ENCODE measurements at regions not wholly inside any gene's neighbourhood (a gene's known extent, or its start where the extent isn't known, plus 50 kb on each side); places are given as distances from the start of the nearest gene placed in this dataset.
"Not testable (repeated sequence)": the region's sequence is repeated elsewhere in the genome, so short reads cannot be mapped to it uniquely, and the experiment has no call there.

- Histone ChIP-seq H3K36me3 (no peaks in the 10 kb centered on the region), H3K9me3 (no peaks in the 10 kb centered on the region), H3K27me3 (ENCODE audit: low read depth) (peaks cover 16% of the 10 kb centered on the region), H3K4me1 (no peaks in the 10 kb centered on the region), H3K4me3 (no peak overlapping the region), H3K27ac (no peak overlapping the region)
- ATAC-seq (no peak), DNase-seq (no peak)
- TF ChIP-seq, protein P1, sequence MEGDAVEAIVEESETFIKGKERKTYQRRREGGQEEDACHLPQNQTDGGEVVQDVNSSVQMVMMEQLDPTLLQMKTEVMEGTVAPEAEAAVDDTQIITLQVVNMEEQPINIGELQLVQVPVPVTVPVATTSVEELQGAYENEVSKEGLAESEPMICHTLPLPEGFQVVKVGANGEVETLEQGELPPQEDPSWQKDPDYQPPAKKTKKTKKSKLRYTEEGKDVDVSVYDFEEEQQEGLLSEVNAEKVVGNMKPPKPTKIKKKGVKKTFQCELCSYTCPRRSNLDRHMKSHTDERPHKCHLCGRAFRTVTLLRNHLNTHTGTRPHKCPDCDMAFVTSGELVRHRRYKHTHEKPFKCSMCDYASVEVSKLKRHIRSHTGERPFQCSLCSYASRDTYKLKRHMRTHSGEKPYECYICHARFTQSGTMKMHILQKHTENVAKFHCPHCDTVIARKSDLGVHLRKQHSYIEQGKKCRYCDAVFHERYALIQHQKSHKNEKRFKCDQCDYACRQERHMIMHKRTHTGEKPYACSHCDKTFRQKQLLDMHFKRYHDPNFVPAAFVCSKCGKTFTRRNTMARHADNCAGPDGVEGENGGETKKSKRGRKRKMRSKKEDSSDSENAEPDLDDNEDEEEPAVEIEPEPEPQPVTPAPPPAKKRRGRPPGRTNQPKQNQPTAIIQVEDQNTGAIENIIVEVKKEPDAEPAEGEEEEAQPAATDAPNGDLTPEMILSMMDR (IDR thresholded peaks at IDR 0.05): no peak
- intact Hi-C loops (cut with DNase I): no loop called here
Measured at GRCh38 chr14:106067935-106068334, 541.6 kb downstream of the TMEM121 start.

DNA sequence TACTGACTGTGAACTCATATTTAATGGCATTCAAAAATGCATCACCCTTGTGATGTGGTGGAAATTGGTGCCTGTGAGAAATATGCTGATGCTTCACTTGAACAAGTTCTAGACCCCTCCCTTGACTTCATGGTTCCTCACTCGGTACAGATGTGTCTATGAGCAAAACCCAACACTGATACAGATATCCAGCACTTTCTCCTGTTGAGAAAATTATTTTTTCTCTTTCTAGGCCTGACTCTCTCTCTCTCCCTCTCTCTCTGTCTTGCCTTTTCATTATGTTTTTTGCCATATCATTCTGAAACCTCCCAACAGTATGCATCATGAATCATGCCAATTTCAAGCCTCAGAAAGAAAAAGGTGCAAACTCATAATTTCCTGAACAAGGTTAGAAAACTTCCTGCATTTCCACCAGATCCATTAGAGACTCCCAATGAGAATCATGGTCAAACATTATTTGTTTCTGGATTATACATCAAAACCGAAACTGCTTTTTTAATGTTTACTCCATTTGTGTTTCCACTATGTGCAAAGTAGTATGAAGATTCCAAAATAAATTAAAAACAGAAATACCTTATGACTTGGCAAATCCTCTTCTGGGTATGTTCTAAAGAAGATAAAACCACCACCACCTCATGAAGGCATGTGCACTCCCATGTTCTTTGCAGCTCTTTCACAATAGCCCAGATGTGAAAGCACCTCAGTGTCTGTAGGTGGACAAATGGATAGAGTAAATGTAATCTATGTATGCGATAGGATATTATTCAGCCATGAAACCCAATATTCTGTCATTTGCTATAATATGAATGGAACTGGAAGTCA lies 543.6 kb downstream of the TMEM121 start:
- Histone ChIP-seq H3K27ac (no peak overlapping the region), H3K9me3 (no peaks in the 10 kb centered on the region), H3K36me3 (no peaks in the 10 kb centered on the region), H3K4me1 (no peaks in the 10 kb centered on the region), H3K27me3 (ENCODE audit: low read depth) (peaks cover 3% of the 10 kb centered on the region), H3K4me3 (no peak overlapping the region)
- TF ChIP-seq, protein P1 (IDR thresholded peaks at IDR 0.05): no peak
- no peak for ATAC-seq
- intact Hi-C loops (cut with DNase I): no loop called here
- DNase-seq: no peak

DNA sequence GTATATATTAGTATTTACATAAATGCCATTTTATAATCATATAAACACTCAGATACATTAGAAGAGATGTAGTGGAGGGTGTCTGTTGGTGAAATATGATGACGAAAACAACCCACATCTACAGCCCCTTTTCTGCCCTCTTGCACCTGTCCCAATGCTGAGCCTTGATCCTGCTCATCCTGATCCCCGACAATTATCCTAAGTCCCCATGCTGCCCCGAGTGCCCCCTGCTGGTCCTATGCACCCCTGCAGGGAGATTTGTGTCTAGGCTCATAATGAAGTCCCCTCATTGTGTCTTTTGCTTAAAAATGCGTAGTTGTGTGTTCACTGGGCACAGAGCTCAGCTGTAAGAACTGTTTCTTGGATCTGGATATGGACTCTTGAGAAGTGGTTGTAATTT lies 554.5 kb downstream of the TMEM121 start:
- ATAC-seq: no peak
- Histone ChIP-seq H3K4me1 (no peaks in the 10 kb centered on the region), H3K27ac (no peak overlapping the region), H3K4me3 (no peak overlapping the region), H3K36me3 (no peaks in the 10 kb centered on the region), H3K27me3 (ENCODE audit: low read depth) (no peaks in the 10 kb centered on the region), H3K9me3 (no peaks in the 10 kb centered on the region)
- intact Hi-C loops (cut with DNase I): no loop called here
- DNase-seq: no peak
- TF ChIP-seq, protein P1 (IDR thresholded peaks at IDR 0.05): no peak

- H3K27me3 ChIP-seq (ENCODE audit: low read depth); H3K4me1 ChIP-seq; DNase-seq; H3K4me3 ChIP-seq; H3K9me3 ChIP-seq; H3K36me3 ChIP-seq; intact Hi-C loops (cut with DNase I); ATAC-seq; H3K27ac ChIP-seq: not testable (repeated sequence)
Measured at GRCh38 chr14:106081721-106082120, 555.3 kb downstream of the TMEM121 start.

GRCh38 chr14:106083082-106083481 lies 556.7 kb downstream of the TMEM121 start:
- intact Hi-C loops (cut with DNase I): no loop called here
- Histone ChIP-seq H3K36me3 (no peaks in the 10 kb centered on the region), H3K27ac (no peak overlapping the region), H3K4me1 (no peaks in the 10 kb centered on the region), H3K27me3 (ENCODE audit: low read depth) (no peaks in the 10 kb centered on the region), H3K4me3 (no peak overlapping the region), H3K9me3 (no peaks in the 10 kb centered on the region)
- no peak for DNase-seq
- no peak for ATAC-seq
- TF ChIP-seq, protein P1 (IDR thresholded peaks at IDR 0.05): no peak

DNA sequence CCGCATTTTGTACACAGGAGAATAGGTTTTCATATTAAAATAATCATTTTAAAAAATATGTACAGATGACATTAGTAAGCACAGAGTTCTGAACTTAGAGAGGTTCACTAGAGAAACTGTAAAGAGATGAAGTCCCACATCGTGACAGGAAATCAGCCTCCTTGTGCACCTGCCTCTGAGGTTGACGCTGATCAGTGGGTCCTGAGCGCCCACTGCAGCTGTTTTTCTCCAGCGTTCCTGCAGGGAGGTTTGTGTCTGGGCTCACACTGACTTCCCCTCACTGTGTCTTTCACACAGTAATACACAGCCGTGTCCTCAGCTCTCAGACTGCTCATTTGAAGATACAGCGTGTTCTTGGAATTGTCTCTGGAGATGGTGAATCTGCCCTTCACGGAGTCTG lies 561.5 kb downstream of the TMEM121 start:
- ATAC-seq (no peak), DNase-seq (no peak)
- no peak overlapping the region for H3K4me3 ChIP-seq
- intact Hi-C loops (cut with DNase I): no loop called here
- H3K4me1 ChIP-seq: no peaks in the 10 kb centered on the region
- no peaks in the 10 kb centered on the region for H3K27me3 ChIP-seq (ENCODE audit: low read depth)
- no peaks in the 10 kb centered on the region for H3K9me3 ChIP-seq
- no peak overlapping the region for H3K27ac ChIP-seq
- TF ChIP-seq, protein P1 (IDR thresholded peaks at IDR 0.05): no peak
- no peaks in the 10 kb centered on the region for H3K36me3 ChIP-seq

DNA sequence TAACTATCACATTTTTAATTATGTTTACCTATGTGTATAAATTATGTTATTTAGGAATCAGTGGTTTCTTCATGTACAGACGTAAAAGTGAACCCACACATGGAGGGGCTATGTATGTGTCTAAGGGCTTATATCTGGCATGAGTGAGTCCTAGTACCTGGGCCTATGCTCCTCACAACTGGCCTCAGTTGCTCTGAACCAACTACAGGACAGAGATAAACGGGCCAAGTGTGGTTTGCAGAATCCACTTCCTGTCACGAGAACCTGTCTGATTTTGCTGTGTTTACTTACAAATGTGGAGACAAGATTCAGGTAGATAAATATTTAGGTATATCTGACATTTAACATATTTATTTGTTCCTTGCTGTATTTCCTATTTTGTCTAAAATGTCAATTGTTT lies 562.5 kb downstream of the TMEM121 start:
- H3K36me3 ChIP-seq; intact Hi-C loops (cut with DNase I); H3K27ac ChIP-seq; H3K4me3 ChIP-seq; H3K27me3 ChIP-seq (ENCODE audit: low read depth); H3K9me3 ChIP-seq; ATAC-seq; DNase-seq; H3K4me1 ChIP-seq: not testable (repeated sequence)

Measured in lower lobe of right lung (tissue), 2 donors.